SK-N-MC (cell line): ENCODE measurements at regions not wholly inside any gene's neighbourhood (a gene's known extent, or its start where the extent isn't known, plus 50 kb on each side); places are given as distances from the start of the nearest gene placed in this dataset.
"Not testable (repeated sequence)": the region's sequence is repeated elsewhere in the genome, so short reads cannot be mapped to it uniquely, and the experiment has no call there.

ENCODE experiments used
- DNase-seq: peaks from one replicate; pipeline ENCODE4 v3.0.0-alpha.2; 2011; ENCODE audit warnings: low read depth, low spot score
- H3K27ac ChIP-seq: fragments of 200-600 bp; sonication (generic); 2 replicates; pipeline ENCODE4 v1.5.1; 2016; ENCODE audit warnings: mixed run types
- H3K36me3 ChIP-seq: fragments of 200-600 bp; sonication (generic); 2 replicates; pipeline ENCODE4 v1.6.1; 2017; ENCODE audit warnings: antibody characterized with exemption, low read length, mixed read lengths; ENCODE audit not compliant: insufficient read depth
- H3K4me3 ChIP-seq: fragments of 200-600 bp; sonication (generic); 2 replicates; pipeline ENCODE4 v1.5.1; 2016
- H3K9ac ChIP-seq: fragments of 200-600 bp; sonication (generic); 2 replicates; pipeline ENCODE4 v1.8.0; 2017; ENCODE audit warnings: mixed run types, mixed read lengths; ENCODE audit not compliant: insufficient read length
- H3K9me3 ChIP-seq: fragments of 200-600 bp; sonication (generic); 2 replicates; pipeline ENCODE4 v1.6.1; 2017; ENCODE audit warnings: low read depth, mild to moderate bottlenecking, antibody characterized with exemption, low read length, moderate library complexity, mixed read lengths
- EZH2 ChIP-seq: fragments of 200-600 bp; sonication (generic); IDR thresholded peaks from one replicate; pipeline ENCODE4 v1.6.1; 2017; ENCODE audit warnings: antibody characterized with exemption
- FOXP2 ChIP-seq: optimal IDR thresholded peaks from 2 replicates; pipeline ENCODE3; 2011; ENCODE audit warnings: mild to moderate bottlenecking, moderate library complexity; ENCODE audit not compliant: insufficient read depth; ENCODE audit errors: extremely low read length, control extremely low read depth
- POLR2AphosphoS5 ChIP-seq: IDR thresholded peaks from 2 replicates; pipeline ENCODE4 v1.6.1; 2012; ENCODE audit warnings: mild to moderate bottlenecking, low read depth, low read length, borderline replicate concordance

GRCh38 chrX:4655743-4656142, 942.3 kb upstream of the PRKX start:
- no peak overlapping the region for H3K4me3 ChIP-seq
- DNase-seq = no peak
- TF ChIP-seq POLR2AphosphoS5 = no peak
- TF ChIP-seq EZH2 = no peak
- TF ChIP-seq FOXP2 = no peak
- H3K27ac ChIP-seq = no peak overlapping the region
- H3K9ac ChIP-seq = no peak overlapping the region
- H3K36me3 ChIP-seq = no peaks in the 10 kb centered on the region
- peaks cover 2% of the 10 kb centered on the region; the same call in 1 of the 2 replicates for H3K9me3 ChIP-seq

GRCh38 chrX:4642114-4642513, 928.7 kb upstream of the PRKX start:
- Histone ChIP-seq H3K9me3 (no peaks in the 10 kb centered on the region), H3K36me3 (no peaks in the 10 kb centered on the region), H3K9ac (no peak overlapping the region), H3K27ac (no peak overlapping the region), H3K4me3 (no peak overlapping the region)
- DNase-seq = no peak
- TF ChIP-seq FOXP2 = no peak
- TF ChIP-seq EZH2 = no peak
- no peak for TF ChIP-seq POLR2AphosphoS5

GRCh38 chrX:4638036-4638435, 924.6 kb upstream of the PRKX start:
- DNase-seq = no peak
- Histone ChIP-seq H3K9me3 (no peaks in the 10 kb centered on the region), H3K36me3 (no peaks in the 10 kb centered on the region), H3K27ac (no peak overlapping the region), H3K9ac (no peak overlapping the region), H3K4me3 (no peak overlapping the region)
- TF ChIP-seq EZH2 = no peak
- no peak for TF ChIP-seq POLR2AphosphoS5
- TF ChIP-seq FOXP2 = no peak

- TF ChIP-seq POLR2AphosphoS5 = no peak
- no peak for TF ChIP-seq FOXP2
- TF ChIP-seq EZH2 = no peak
- Histone ChIP-seq H3K9me3 (no peaks in the 10 kb centered on the region), H3K9ac (no peak overlapping the region), H3K36me3 (no peaks in the 10 kb centered on the region), H3K27ac (no peak overlapping the region), H3K4me3 (no peak overlapping the region)
- no peak for DNase-seq
These were observed 914.0 kb upstream of the PRKX start for GRCh38 chrX:4627414-4627813.

GRCh38 chrX:4622486-4623167, 909.2 kb upstream of the PRKX start:
- Histone ChIP-seq H3K27ac (no peak overlapping the region), H3K4me3 (no peak overlapping the region), H3K36me3 (no peaks in the 10 kb centered on the region), H3K9me3 (no peaks in the 10 kb centered on the region; the same call in 1 of the 2 replicates), H3K9ac (no peak overlapping the region)
- DNase-seq = no peak
- no peak for TF ChIP-seq POLR2AphosphoS5
- TF ChIP-seq FOXP2 = no peak
- TF ChIP-seq EZH2 = no peak

- not testable (repeated sequence) for H3K4me3 ChIP-seq, H3K9me3 ChIP-seq, H3K27ac ChIP-seq, DNase-seq, H3K9ac ChIP-seq, H3K36me3 ChIP-seq
These were observed 900.2 kb upstream of the PRKX start for GRCh38 chrX:4613651-4614050.

GRCh38 chrX:4588893-4589292, 875.4 kb upstream of the PRKX start:
- Histone ChIP-seq H3K36me3 (no peaks in the 10 kb centered on the region), H3K4me3 (peak overlapping the region; percentile 71), H3K9ac (no peak overlapping the region), H3K27ac (peak overlapping the region; percentile 85), H3K9me3 (no peaks in the 10 kb centered on the region)
- no peak for DNase-seq
- no peak for TF ChIP-seq POLR2AphosphoS5
- no peak for TF ChIP-seq FOXP2
- TF ChIP-seq EZH2 = no peak

GRCh38 chrX:4588466-4588865, 875.0 kb upstream of the PRKX start:
- Histone ChIP-seq H3K9me3 (no peaks in the 10 kb centered on the region), H3K36me3 (no peaks in the 10 kb centered on the region), H3K27ac (peak overlapping the region; percentile 85), H3K4me3 (peak overlapping the region; percentile 71), H3K9ac (no peak overlapping the region)
- TF ChIP-seq POLR2AphosphoS5 (no peak), FOXP2 (no peak), EZH2 (no peak)
- DNase-seq = no peak

GRCh38 chrX:4588056-4588455, 874.6 kb upstream of the PRKX start:
- H3K27ac ChIP-seq = peak overlapping the region; percentile 85
- H3K9me3 ChIP-seq = no peaks in the 10 kb centered on the region
- no peaks in the 10 kb centered on the region for H3K36me3 ChIP-seq
- H3K4me3 ChIP-seq = peak overlapping the region; percentile 71
- DNase-seq = peak; percentile 70
- H3K9ac ChIP-seq = no peak overlapping the region
- TF ChIP-seq FOXP2 = no peak
- TF ChIP-seq POLR2AphosphoS5 = no peak; the same call in 1 of the 2 replicates
- TF ChIP-seq EZH2 = no peak

- no peak overlapping the region for H3K27ac ChIP-seq
- no peak overlapping the region for H3K9ac ChIP-seq
- no peaks in the 10 kb centered on the region for H3K36me3 ChIP-seq
- H3K4me3 ChIP-seq = no peak overlapping the region
- TF ChIP-seq POLR2AphosphoS5 = no peak
- TF ChIP-seq EZH2 = no peak
- no peak for TF ChIP-seq FOXP2
- H3K9me3 ChIP-seq = no peaks in the 10 kb centered on the region
- DNase-seq = no peak
These were observed 866.5 kb upstream of the PRKX start for GRCh38 chrX:4579999-4580398.
